GM19372 (cell line): ENCODE measurements at regions not wholly inside any gene's neighbourhood (a gene's known extent, or its start where the extent isn't known, plus 50 kb on each side); places are given as distances from the start of the nearest gene placed in this dataset.
"Not testable (repeated sequence)": the region's sequence is repeated elsewhere in the genome, so short reads cannot be mapped to it uniquely, and the experiment has no call there.

Experiments used
- ATAC-seq: cut with Tn5 transposase; IDR thresholded peaks from one replicate; pipeline ENCODE4 v1.9.1; 2021; ENCODE audit warnings: mild to moderate bottlenecking, low read depth, moderate library complexity; ENCODE audit not compliant: unreplicated experiment

GRCh38 chr14:71414631-71415403 lies 507.6 kb downstream of the PCNX1 start:
- ATAC-seq, result no peak

GRCh38 chr14:71415404-71415690 lies 508.1 kb downstream of the PCNX1 start:
- no peak for ATAC-seq

- no peak for ATAC-seq
These were observed 509.1 kb downstream of the PCNX1 start for GRCh38 chr14:71416392-71416791.

GRCh38 chr14:71418532-71419245 lies 511.4 kb downstream of the PCNX1 start:
- ATAC-seq, result no peak

- ATAC-seq, result no peak
These were observed 508.7 kb upstream of the RGS6 start for GRCh38 chr14:71423481-71423880.

GRCh38 chr14:71424941-71425340 lies 507.3 kb upstream of the RGS6 start:
- no peak for ATAC-seq

- ATAC-seq, result no peak
These were observed 506.2 kb upstream of the RGS6 start for GRCh38 chr14:71426001-71426400.

- ATAC-seq, result no peak
These were observed 502.3 kb upstream of the RGS6 start for GRCh38 chr14:71429902-71430301.

GRCh38 chr14:71430321-71430677 lies 501.9 kb upstream of the RGS6 start:
- ATAC-seq, result no peak

- no peak for ATAC-seq
These were observed 501.4 kb upstream of the RGS6 start for GRCh38 chr14:71430678-71431376.

- ATAC-seq, result no peak
These were observed 499.7 kb upstream of the RGS6 start for GRCh38 chr14:71432334-71433110.

- ATAC-seq, result no peak
These were observed 498.9 kb upstream of the RGS6 start for GRCh38 chr14:71433303-71433702.

- ATAC-seq, result not testable (repeated sequence)
These were observed 496.6 kb upstream of the RGS6 start for GRCh38 chr14:71435641-71436040.

GRCh38 chr14:71437870-71438269 lies 494.4 kb upstream of the RGS6 start:
- no peak for ATAC-seq

GRCh38 chr14:71438684-71439083 lies 493.5 kb upstream of the RGS6 start:
- ATAC-seq, result no peak

- no peak for ATAC-seq
These were observed 491.1 kb upstream of the RGS6 start for GRCh38 chr14:71441126-71441525.

- ATAC-seq, result no peak
These were observed 488.0 kb upstream of the RGS6 start for GRCh38 chr14:71444030-71444822.

- no peak for ATAC-seq
These were observed 483.6 kb upstream of the RGS6 start for GRCh38 chr14:71448431-71449315.
